ENCODE measurements at regions not wholly inside any gene's neighbourhood (a gene's known extent, or its start where the extent isn't known, plus 50 kb on each side); places are given as distances from the start of the nearest gene placed in this dataset.

DNA sequence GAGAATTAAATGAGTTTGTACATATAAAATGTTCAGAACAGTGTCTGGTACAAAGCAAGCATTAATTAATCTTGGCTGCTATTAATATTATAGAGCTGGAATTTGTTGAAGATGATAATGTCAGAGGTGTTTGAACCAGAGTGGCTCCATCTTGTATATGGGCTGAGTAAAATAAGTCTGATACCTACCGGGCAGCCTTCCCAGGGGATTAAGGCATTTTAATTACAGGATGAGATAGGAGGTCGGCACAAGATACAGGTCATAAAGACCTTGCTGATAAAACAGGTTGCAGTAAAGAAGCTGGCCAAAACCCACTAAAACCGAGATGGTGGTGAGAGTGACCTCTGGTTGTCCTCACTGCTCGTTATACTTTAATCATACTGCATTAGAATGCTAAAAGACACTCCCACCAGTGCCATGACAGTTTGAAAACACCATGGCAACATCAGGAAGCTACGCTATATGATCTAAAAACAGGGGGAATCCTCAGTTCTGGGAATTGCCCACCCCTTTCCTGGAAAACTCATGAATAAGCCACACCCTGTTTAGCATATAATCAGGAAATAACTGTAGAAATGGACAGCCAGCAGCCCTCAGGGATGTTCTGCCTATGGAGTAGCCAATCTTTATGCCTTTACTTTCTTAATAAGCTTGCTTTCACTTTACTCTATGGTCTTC is 90.2 kb downstream of the PLK2 start:
- ATAC-seq (ENCODE audit: low read depth in 2 of 2) (no peak), DNase-seq (no peak)
- Mint-ChIP-seq H3K36me3 (no peaks in the 10 kb centered on the region), H3K4me3 (no peak overlapping the region), H3K4me1 (no peaks in the 10 kb centered on the region), H3K27me3 (no peaks in the 10 kb centered on the region), H3K27ac (no peak overlapping the region), H3K9me3 (peaks cover 0 to 16% (median 5%) of the 10 kb centered on the region in 7 donors)

DNA sequence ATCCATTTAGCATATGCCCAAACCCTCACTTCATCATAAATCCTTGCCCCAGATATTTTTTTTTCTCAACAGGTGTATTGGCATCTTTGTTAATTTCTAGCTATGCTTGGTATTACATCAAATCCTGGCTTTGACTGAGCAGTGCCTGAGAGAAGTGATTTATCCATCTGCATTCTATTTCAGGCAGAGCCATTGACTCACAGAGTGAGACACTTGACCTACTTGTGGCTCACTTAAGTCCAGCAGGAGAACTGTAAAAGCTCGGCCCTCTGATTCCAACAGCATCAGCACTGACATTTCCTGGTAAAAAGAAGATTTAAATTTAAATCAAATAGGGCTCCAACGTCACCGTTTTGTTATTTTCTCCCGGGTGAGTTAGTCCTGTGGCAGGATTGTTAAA is 93.4 kb downstream of the PLK2 start:
- ATAC-seq (ENCODE audit: low read depth in 2 of 2) (no peak), DNase-seq (no peak)
- Mint-ChIP-seq H3K36me3 (no peaks in the 10 kb centered on the region), H3K27me3 (no peaks in the 10 kb centered on the region), H3K9me3 (peaks cover 0 to 5% (median 2%) of the 10 kb centered on the region in 7 donors), H3K4me3 (no peak overlapping the region), H3K27ac (no peak overlapping the region), H3K4me1 (no peaks in the 10 kb centered on the region)

DNA sequence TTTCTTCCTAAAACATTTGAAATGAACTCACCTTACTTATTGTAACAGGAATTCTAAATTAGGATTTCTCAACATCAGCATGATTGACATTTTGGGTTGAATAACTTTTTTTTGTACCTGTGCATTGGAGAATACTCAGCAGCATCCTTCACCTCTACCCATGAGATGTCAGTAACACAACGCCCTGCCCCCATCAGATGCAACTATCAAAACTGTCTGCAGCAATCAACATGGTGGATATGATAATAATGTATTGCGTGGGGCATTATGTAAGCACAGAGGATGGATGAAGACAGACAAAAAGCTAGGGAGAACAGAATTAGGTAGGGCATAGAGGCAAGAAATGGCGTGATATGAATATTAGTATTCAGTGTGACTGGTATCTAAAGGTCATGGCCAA is 94.1 kb downstream of the PLK2 start:
- no peak overlapping the region for H3K4me3 Mint-ChIP-seq
- no peak for DNase-seq
- no peaks in the 10 kb centered on the region for H3K4me1 Mint-ChIP-seq
- no peaks in the 10 kb centered on the region for H3K36me3 Mint-ChIP-seq
- no peak overlapping the region for H3K27ac Mint-ChIP-seq
- H3K27me3 Mint-ChIP-seq: no peaks in the 10 kb centered on the region
- ATAC-seq (ENCODE audit: low read depth in 2 of 2): no peak
- H3K9me3 Mint-ChIP-seq: peaks cover 0 to 2% (median 0%) of the 10 kb centered on the region in 7 donors

DNA sequence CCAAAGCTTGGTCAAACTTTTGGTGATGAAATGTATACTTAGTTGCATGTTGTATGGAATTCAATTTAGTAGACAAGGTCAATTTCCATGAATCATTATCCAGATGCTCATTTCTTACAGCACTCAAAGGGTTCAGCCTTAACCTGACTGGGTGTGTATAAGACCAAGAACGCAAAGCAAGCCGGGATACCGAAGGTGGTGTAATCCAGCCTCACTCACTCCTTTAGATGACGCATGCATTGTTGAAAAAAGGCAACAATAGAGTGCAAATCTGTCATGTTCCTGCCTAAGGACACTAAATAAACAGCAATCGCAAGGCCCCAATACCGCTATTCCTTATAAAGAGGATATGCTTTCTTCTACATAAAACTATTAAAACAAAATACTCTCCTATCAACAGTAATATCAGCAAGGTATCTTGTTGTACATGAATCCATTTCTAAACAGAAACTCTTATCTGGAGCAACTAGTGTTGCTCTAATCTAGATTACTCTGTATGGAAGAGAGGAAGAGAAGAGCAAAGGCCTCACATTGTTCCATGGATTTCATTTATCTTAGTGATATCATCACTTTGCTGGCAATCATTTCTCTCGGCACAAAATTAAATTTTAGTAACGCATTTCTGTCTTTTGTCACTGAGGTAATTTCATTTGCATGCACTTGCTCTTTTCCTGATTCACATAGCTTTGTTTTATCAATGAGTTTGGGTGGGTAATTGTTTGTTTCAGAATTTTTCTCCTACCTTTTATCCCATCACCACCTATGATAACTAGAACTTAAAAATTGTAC is 96.2 kb downstream of the PLK2 start:
- Mint-ChIP-seq H3K4me1 (no peaks in the 10 kb centered on the region), H3K4me3 (no peak overlapping the region), H3K9me3 (peaks cover 0 to 2% (median 0%) of the 10 kb centered on the region in 7 donors), H3K27ac (no peak overlapping the region), H3K36me3 (no peaks in the 10 kb centered on the region), H3K27me3 (no peaks in the 10 kb centered on the region)
- no peak for ATAC-seq (ENCODE audit: low read depth in 2 of 2)
- DNase-seq: no peak

DNA sequence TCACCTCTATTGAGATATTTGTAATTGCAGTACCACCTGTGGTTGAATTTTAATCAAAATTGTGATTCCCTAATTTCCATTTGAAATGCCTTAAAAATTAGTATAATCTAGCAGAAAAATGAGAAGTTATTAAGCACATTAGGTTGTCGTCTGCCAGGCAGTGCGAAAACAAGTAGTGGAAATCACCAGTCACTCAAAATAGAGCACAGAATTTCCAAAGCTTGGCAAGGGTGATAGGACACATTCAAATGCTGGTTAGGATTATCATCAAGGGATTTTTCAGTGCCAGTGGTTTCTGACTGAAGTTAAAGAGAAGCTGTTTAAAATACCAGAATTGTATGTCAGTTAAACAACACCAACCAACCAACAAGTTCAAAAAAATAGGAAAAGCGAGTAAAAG is 97.8 kb downstream of the PLK2 start:
- Mint-ChIP-seq H3K9me3 (peaks cover 0 to 2% (median 0%) of the 10 kb centered on the region in 7 donors), H3K4me3 (no peak overlapping the region), H3K27me3 (no peaks in the 10 kb centered on the region), H3K27ac (no peak overlapping the region), H3K4me1 (no peaks in the 10 kb centered on the region), H3K36me3 (no peaks in the 10 kb centered on the region)
- no peak for ATAC-seq (ENCODE audit: low read depth in 2 of 2)
- no peak for DNase-seq

DNA sequence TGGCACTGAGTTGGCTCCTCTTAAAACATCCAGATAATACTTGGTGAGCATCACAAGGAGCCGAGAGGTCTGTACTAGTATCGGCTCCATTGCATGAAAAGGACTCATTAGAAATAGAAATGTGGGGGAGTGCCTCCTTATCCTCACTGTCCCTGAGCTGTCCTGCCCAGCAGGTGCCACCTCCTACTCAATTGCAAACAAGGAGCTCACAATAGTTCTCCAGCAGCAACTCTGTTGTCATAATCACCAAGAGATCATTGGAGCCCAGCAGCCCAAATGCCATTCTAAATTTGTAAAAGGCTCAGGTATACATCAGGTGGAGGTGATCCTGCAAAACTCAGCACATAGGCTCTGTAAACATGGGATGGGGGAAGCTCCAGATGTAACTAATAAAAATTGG is 99.1 kb downstream of the PLK2 start:
- Mint-ChIP-seq H3K27ac (no peak overlapping the region), H3K4me1 (no peaks in the 10 kb centered on the region), H3K27me3 (no peaks in the 10 kb centered on the region), H3K9me3 (no peaks in the 10 kb centered on the region), H3K36me3 (no peaks in the 10 kb centered on the region), H3K4me3 (no peak overlapping the region)
- DNase-seq (no peak), ATAC-seq (ENCODE audit: low read depth in 2 of 2) (no peak)

DNA sequence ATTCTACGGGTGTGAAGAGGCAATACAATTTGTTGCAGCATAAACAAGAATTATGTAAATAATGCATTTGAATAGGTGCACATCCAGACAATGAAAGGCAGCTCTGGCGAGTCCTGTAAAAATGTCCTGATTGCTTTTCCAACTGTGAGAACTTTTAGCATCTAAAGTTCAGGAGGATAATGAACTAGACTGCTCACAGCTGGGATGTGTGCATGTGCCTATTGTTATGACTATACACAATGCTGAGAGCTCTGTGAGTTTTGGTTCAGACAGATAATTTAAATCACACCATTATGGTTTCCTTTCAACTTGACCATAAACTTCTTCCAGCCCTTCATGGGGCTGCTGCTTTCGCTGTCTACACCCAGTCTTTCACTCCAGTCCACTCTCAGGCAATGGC is 99.9 kb downstream of the PLK2 start:
- Mint-ChIP-seq H3K4me1 (no peaks in the 10 kb centered on the region), H3K27me3 (no peaks in the 10 kb centered on the region), H3K27ac (no peak overlapping the region), H3K4me3 (no peak overlapping the region), H3K36me3 (no peaks in the 10 kb centered on the region), H3K9me3 (no peaks in the 10 kb centered on the region)
- DNase-seq: no peak
- ATAC-seq (ENCODE audit: low read depth in 2 of 2): no peak

DNA sequence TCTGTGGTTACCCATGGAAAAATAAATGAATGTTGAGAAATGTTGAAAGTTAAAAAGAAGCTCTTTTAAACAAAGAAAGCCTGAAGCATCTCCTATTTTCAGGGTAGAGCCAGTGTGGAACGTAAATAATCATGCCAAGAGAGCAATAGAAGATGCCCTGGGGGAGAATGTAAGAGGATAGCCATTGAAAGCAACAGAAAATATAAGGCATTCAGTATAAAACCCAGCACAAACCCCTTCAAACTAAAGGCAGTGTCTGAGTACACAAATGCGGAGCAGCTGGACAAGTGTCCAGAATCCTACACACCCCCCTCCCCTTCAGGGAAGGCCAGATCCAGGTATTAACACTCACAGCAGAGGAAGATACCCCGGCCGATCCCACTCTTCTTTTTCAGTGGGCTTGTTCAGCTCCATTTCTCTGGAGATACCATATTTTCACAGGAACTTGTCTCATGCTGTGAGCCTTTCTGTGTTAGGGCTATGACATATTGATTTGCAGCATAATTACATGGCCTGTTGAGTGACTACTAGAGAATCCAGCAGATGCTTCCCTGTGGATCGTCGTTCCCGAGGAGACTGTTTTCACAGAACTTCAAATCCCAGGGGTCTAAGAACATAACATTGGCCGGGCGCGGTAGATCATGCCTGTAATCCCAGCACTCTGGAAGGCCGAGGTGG is 101.2 kb downstream of the PLK2 start:
- ATAC-seq (ENCODE audit: low read depth in 2 of 2): no peak
- no peak overlapping the region for H3K4me3 Mint-ChIP-seq
- H3K4me1 Mint-ChIP-seq: no peaks in the 10 kb centered on the region
- DNase-seq: no peak
- H3K27ac Mint-ChIP-seq: no peak overlapping the region
- no peaks in the 10 kb centered on the region for H3K27me3 Mint-ChIP-seq
- H3K9me3 Mint-ChIP-seq: no peaks in the 10 kb centered on the region
- H3K36me3 Mint-ChIP-seq: no peaks in the 10 kb centered on the region

DNA sequence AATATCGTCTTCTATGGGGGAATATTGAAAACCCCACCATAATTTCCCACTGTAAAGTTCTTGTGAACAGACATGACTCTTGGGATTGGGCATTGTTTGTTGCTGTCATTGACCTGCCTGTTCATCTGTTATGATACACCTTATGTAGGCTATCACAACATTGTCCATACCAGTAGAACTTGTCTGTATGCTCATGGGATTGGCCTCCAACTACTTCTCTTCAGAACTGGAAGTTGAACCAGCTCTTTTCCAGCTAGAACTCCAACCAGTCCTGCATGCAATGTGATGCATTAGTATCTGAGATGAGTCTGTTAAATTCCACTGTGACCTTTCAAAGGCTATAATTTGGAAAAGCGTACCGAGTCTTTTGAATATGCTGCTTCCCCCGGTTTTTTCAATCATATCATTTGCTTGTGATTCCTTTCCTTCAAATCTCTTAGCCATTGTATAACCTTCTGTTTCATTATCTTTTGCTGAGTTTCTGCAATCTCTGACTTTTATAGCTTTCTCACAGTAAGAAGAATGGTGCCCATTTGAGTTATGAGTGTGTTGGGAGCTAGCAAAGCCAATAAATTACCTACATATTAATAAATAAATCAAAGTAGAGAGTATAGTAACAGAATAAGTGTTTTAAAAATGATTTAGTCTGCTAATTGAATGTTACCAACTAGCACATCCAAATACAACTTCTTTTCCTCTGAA is 101.9 kb downstream of the PLK2 start:
- H3K27ac Mint-ChIP-seq: no peak overlapping the region
- H3K4me3 Mint-ChIP-seq: no peak overlapping the region

DNA sequence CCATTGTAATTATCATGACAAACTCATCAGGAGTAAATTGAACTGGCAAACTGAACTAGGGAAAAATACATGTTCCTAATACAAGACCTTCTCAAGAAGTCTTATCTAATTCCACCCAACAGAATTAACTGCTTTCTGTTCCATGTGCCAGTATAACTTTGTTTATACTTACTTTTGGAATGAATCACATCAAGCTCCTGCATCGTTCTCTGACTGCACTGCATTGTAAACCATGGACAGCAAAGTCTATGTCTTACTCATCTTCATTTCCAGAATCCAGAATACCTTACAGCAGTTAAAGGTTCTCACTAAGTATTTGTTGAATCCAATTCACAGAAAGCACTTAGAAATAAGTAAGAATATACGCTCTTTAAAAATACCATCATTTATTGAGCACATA is 102.8 kb downstream of the PLK2 start:
- H3K9me3 Mint-ChIP-seq: no peaks in the 10 kb centered on the region
- no peaks in the 10 kb centered on the region for H3K27me3 Mint-ChIP-seq
- no peak overlapping the region for H3K4me3 Mint-ChIP-seq
- no peaks in the 10 kb centered on the region for H3K4me1 Mint-ChIP-seq
- no peak overlapping the region for H3K27ac Mint-ChIP-seq
- no peak for DNase-seq
- no peaks in the 10 kb centered on the region for H3K36me3 Mint-ChIP-seq
- ATAC-seq (ENCODE audit: low read depth in 2 of 2): no peak

More for the DNA sequence above, 101.9 kb downstream of the PLK2 start:
- no peak for DNase-seq
- H3K36me3 Mint-ChIP-seq: no peaks in the 10 kb centered on the region
- ATAC-seq (ENCODE audit: low read depth in 2 of 2): no peak
- H3K27me3 Mint-ChIP-seq: no peaks in the 10 kb centered on the region
- H3K4me1 Mint-ChIP-seq: no peaks in the 10 kb centered on the region
- H3K9me3 Mint-ChIP-seq: no peaks in the 10 kb centered on the region

DNA sequence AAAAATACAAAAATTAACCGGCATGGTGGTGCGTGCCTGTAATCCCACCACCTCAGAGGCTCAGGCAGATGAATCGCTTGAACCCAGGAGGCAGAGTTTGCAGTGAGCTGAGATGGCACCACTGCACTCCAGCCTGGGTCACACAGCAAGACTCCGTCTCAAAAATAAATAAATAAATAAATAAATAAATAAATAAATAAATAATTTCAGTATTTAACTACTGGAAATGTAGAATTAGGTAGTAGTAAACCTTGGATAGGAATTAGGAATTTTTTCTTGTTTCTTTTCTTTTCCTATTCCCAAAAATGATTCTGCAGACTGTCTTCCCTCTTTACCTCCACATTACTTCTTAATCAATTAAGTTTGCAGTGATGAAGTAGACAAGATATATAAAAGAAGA is 103.2 kb downstream of the PLK2 start:
- no peak overlapping the region for H3K27ac Mint-ChIP-seq
- no peak overlapping the region for H3K4me3 Mint-ChIP-seq
- H3K27me3 Mint-ChIP-seq: no peaks in the 10 kb centered on the region
- no peaks in the 10 kb centered on the region for H3K36me3 Mint-ChIP-seq
- no peaks in the 10 kb centered on the region for H3K9me3 Mint-ChIP-seq
- ATAC-seq (ENCODE audit: low read depth in 2 of 2) (no peak), DNase-seq (no peak)
- H3K4me1 Mint-ChIP-seq: no peaks in the 10 kb centered on the region

DNA sequence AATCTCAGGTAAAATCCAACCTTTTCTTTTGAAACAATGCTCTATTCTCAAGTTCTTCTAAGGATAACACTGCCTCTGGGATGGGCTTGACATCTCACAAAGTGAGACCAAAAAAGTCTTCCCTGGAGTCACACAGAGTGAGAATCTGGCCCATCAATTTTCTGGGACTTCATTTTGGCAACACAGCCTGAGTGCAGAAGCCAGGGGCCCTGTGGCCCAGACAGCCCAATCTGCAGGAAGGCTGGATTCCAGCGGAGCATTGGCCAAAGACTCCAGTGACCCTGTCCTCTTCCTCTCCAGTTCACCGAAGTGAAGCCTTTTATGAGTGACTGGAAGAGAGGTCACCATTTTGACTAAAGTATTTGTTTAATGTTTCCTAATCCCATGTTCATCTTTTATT is 105.1 kb downstream of the PLK2 start:
- Mint-ChIP-seq H3K9me3 (no peaks in the 10 kb centered on the region), H3K4me1 (no peaks in the 10 kb centered on the region), H3K27ac (no peak overlapping the region), H3K36me3 (no peaks in the 10 kb centered on the region), H3K4me3 (no peak overlapping the region), H3K27me3 (no peaks in the 10 kb centered on the region)
- DNase-seq: no peak
- no peak for ATAC-seq (ENCODE audit: low read depth in 2 of 2)

DNA sequence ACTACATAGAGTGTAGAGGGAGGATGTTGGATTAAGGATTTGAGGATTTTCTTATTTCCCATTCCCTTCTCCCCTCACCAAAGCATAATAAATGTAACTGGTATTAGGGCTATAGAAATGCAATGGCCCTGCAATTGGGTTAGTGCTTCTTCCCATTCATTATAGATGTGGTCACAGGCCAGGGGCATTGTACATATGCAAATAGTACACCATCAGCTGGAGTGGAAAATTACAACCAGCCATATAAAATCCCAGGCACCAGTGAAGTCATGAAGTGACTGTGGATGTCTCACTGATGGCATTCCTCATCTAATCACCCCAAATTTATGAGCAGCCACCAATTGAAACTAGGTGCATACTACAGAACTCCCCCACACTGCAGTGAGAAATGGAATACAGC is 105.9 kb downstream of the PLK2 start:
- no peaks in the 10 kb centered on the region for H3K27me3 Mint-ChIP-seq

DNA sequence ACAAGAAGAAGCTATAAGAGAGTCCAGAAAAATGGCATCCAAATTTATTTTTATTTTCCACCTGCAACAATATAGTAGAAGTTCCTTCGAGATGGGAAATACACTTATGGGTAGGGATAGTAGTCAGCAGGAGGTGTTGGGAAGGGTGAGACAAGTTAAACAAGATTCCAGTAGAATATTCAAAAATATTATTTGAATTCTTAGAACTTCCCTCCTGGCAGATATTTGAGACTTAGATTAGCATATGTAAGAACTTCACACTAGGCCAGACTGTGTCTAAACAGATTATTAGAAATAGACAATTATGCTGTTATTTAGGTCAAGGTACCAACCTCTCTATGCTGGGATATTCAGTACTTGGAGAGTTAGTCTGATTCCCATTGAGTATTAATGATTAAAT is 108.7 kb downstream of the PLK2 start:
- Mint-ChIP-seq H3K27me3 (no peaks in the 10 kb centered on the region), H3K4me1 (no peaks in the 10 kb centered on the region), H3K36me3 (no peaks in the 10 kb centered on the region), H3K4me3 (no peak overlapping the region), H3K9me3 (no peaks in the 10 kb centered on the region), H3K27ac (no peak overlapping the region)
- DNase-seq (no peak), ATAC-seq (ENCODE audit: low read depth in 2 of 2) (no peak)

More for the DNA sequence above, 105.9 kb downstream of the PLK2 start:
- no peak for DNase-seq
- ATAC-seq (ENCODE audit: low read depth in 2 of 2): no peak
- Mint-ChIP-seq H3K4me3 (no peak overlapping the region), H3K9me3 (no peaks in the 10 kb centered on the region), H3K4me1 (no peaks in the 10 kb centered on the region), H3K36me3 (no peaks in the 10 kb centered on the region), H3K27ac (no peak overlapping the region)

All from naive B cell (primary cell).